RWPE2 (cell line): ENCODE measurements at regions not wholly inside any gene's neighbourhood (a gene's known extent, or its start where the extent isn't known, plus 50 kb on each side); places are given as distances from the start of the nearest gene placed in this dataset.

Experiments
- ATAC-seq: fragments of 200-7000 bp; cut with Tn5 transposase; 3 replicates; pipeline ENCODE4 v1.9.1; 2021; ENCODE audit warnings: low read depth
- DNase-seq: peaks from one replicate; pipeline ENCODE4 v3.0.0-alpha.2; 2020; ENCODE audit warnings: low spot score
- H3K27ac ChIP-seq: fragments of 450-650 bp; 2 replicates; pipeline ENCODE4 v1.5.1; 2017; ENCODE audit warnings: mild to moderate bottlenecking; ENCODE audit not compliant: poor library complexity, severe bottlenecking
- H3K27me3 ChIP-seq: fragments of 250-450 bp; sonication (Bioruptor Pico); 2 replicates; pipeline ENCODE4 v1.5.1; 2021; ENCODE audit warnings: mild to moderate bottlenecking, moderate library complexity; ENCODE audit not compliant: insufficient read depth, poor library complexity, severe bottlenecking
- H3K36me3 ChIP-seq: fragments of 250-450 bp; sonication (Bioruptor Pico); 2 replicates; pipeline ENCODE4 v1.5.1; 2020; ENCODE audit warnings: low read depth, mild to moderate bottlenecking, moderate library complexity
- H3K4me1 ChIP-seq: fragments of 250-450 bp; sonication (Bioruptor Pico); 2 replicates; pipeline ENCODE4 v1.5.1; 2021; ENCODE audit warnings: mild to moderate bottlenecking, moderate library complexity; ENCODE audit not compliant: insufficient read depth, poor library complexity, severe bottlenecking
- H3K4me3 ChIP-seq: fragments of 250-450 bp; sonication (Bioruptor Pico); 2 replicates; pipeline ENCODE4 v1.5.1; 2021; ENCODE audit warnings: mild to moderate bottlenecking, moderate library complexity; ENCODE audit not compliant: severe bottlenecking
- H3K9me3 ChIP-seq: fragments of 250-450 bp; sonication (Bioruptor Pico); 2 replicates; pipeline ENCODE4 v1.5.1; 2021; ENCODE audit warnings: mild to moderate bottlenecking, moderate library complexity; ENCODE audit not compliant: severe bottlenecking
- TF ChIP-seq, protein P1 (sequence below): fragments of 450-650 bp; IDR thresholded peaks from one replicate; pipeline ENCODE4 v1.5.1; 2017; ENCODE audit warnings: mild to moderate bottlenecking, moderate library complexity; ENCODE audit not compliant: poor library complexity, severe bottlenecking

- no peaks in the 10 kb centered on the region for H3K9me3 ChIP-seq
Observed at GRCh38 chrX:9240956-9241355, 207.0 kb upstream of the FAM9B start.

DNA sequence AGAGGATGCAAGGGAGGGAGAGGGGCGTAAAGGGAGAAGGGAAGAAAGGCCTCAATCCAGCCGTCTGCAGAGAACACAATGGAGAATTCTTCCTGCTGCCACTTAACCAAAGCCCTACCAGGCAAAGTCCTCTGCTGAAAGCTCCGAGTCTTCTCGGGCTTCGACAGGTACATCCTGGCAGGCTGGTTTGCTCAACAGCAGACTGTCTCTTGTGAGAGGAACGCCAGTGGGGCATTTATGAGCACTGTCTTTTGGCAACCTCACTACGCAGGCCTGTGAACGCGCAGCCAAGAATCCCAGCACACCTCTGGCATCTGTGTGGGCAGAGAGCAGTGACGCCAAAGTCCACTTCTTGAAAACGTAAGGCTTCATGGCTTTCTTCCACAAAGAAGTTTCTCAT lies 207.5 kb upstream of the FAM9B start:
- Histone ChIP-seq H3K27ac (no peak overlapping the region), H3K27me3 (no peaks in the 10 kb centered on the region), H3K9me3 (no peaks in the 10 kb centered on the region), H3K4me3 (no peak overlapping the region), H3K36me3 (no peaks in the 10 kb centered on the region), H3K4me1 (no peaks in the 10 kb centered on the region)
- TF ChIP-seq, protein P1, sequence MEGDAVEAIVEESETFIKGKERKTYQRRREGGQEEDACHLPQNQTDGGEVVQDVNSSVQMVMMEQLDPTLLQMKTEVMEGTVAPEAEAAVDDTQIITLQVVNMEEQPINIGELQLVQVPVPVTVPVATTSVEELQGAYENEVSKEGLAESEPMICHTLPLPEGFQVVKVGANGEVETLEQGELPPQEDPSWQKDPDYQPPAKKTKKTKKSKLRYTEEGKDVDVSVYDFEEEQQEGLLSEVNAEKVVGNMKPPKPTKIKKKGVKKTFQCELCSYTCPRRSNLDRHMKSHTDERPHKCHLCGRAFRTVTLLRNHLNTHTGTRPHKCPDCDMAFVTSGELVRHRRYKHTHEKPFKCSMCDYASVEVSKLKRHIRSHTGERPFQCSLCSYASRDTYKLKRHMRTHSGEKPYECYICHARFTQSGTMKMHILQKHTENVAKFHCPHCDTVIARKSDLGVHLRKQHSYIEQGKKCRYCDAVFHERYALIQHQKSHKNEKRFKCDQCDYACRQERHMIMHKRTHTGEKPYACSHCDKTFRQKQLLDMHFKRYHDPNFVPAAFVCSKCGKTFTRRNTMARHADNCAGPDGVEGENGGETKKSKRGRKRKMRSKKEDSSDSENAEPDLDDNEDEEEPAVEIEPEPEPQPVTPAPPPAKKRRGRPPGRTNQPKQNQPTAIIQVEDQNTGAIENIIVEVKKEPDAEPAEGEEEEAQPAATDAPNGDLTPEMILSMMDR, result no peak
- no peak for ATAC-seq
- no peak for DNase-seq

More at GRCh38 chrX:9240956-9241355, 207.0 kb upstream of the FAM9B start:
- Histone ChIP-seq H3K4me1 (no peaks in the 10 kb centered on the region), H3K27me3 (no peaks in the 10 kb centered on the region), H3K36me3 (no peaks in the 10 kb centered on the region), H3K4me3 (no peak overlapping the region), H3K27ac (no peak overlapping the region)
- no peak for DNase-seq
- no peak for ATAC-seq
- TF ChIP-seq, protein P1, result no peak

DNA sequence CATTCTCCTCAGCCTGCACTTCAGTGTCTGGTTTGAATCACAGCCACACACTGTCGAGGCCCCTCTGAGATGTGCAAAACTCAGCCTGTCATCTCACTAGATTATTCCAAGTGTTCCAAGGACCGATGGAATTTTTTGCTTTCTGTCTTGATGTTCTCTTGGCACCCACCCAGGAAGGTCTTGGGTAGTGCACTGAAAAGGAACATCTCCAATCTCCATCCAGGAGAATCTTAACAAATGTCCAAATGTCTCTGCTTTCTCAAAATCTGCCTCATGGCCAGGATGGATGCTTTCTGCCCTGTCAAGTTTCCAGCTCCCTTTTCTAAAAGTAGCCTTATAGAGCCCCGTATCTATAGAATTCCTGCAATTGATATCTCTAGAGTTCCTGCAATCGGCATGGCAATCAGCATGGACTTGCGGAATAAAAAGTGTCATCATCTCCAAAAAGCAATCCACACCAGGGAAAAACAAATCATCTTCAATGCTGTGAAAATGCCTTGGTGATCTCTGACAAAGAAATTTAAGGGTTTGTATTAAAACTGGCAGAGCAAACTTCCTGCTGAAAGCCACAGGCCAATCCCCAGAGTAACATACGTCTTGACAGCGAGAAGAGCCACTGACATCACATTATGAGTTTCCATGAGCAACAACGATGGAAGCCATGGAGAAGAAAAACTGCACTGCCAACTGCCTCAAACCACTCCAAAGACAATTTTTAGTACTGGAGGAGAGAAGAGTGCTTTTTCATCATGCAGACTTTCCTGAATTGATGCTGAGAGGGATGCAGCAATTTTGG lies 215.3 kb upstream of the FAM9B start:
- no peak overlapping the region for H3K27ac ChIP-seq
- TF ChIP-seq, protein P1, result no peak
- no peaks in the 10 kb centered on the region for H3K4me1 ChIP-seq
- no peak overlapping the region for H3K4me3 ChIP-seq
- ATAC-seq, result no peak
- no peaks in the 10 kb centered on the region for H3K9me3 ChIP-seq
- H3K36me3 ChIP-seq, result no peaks in the 10 kb centered on the region
- no peaks in the 10 kb centered on the region for H3K27me3 ChIP-seq
- DNase-seq, result no peak

DNA sequence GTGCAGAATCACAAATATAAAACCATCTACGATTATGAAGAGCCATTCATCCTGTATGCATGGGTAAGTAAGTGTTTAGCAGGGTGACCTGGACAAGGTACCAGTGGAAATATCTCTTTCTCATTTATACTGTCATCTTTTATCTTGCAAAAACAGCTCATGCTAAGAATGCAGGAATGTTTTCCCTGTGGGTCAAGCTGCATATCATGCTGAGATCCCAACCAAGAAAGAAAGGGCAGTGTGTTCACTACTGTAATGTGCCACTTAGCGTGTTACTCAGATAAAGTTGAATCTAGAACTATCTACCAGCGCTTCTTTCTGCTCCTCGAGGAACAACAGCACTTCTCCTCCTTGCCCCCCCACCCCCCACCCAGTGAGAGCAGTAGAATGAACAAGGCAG lies 212.7 kb upstream of the TBL1X start:
- Histone ChIP-seq H3K4me3 (no peak overlapping the region), H3K36me3 (no peaks in the 10 kb centered on the region), H3K27me3 (no peaks in the 10 kb centered on the region), H3K9me3 (no peaks in the 10 kb centered on the region), H3K4me1 (no peaks in the 10 kb centered on the region), H3K27ac (no peak overlapping the region)
- no peak for ATAC-seq
- TF ChIP-seq, protein P1, result no peak
- no peak for DNase-seq

DNA sequence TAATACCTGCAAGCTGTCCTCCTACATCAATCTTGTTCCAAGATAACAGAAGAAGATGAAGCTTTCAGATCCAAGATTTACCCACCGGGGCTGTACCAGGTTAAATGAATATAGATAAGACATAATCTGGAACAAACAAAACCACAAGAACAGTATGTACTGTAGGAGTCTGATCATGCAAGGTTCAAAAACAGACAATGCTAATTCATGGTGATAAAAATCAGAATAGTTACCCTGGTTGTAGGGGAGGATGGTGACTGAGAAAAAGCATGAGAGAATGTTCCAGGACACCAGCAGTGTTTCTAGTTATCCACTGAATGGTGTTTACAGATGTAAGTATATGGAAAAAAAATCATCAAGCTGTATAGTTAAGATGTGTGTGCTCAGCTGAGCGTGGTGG lies 211.6 kb upstream of the TBL1X start:
- no peak overlapping the region for H3K4me3 ChIP-seq
- TF ChIP-seq, protein P1, result no peak
- no peaks in the 10 kb centered on the region for H3K36me3 ChIP-seq
- no peak for DNase-seq
- ATAC-seq, result no peak
- H3K4me1 ChIP-seq, result no peaks in the 10 kb centered on the region
- no peaks in the 10 kb centered on the region for H3K9me3 ChIP-seq
- no peak overlapping the region for H3K27ac ChIP-seq
- H3K27me3 ChIP-seq, result no peaks in the 10 kb centered on the region
